Endothelial cell of umbilical vein (primary cell): ENCODE measurements at regions not wholly inside any gene's neighbourhood (a gene's known extent, or its start where the extent isn't known, plus 50 kb on each side); places are given as distances from the start of the nearest gene placed in this dataset.

Source experiments
- BruUV-seq: library from RNA; stranded (reverse); fragments of 400-500 nt; replicated peaks from 2 replicates; lab custom pipeline; 2021; lab: Mats Ljungman, UMichigan
- CTCF ChIA-PET: fragments of 300-600, 350-600 bp; sonication (Branson Sonifier 250); formaldehyde crosslinking; loops from one replicate; lab custom pipeline; 2021; ENCODE audit warnings: antibody characterized with exemption, inconsistent platforms; lab: Charles Lee
- POLR2A ChIA-PET: fragments of 300-600, 350-600 bp; sonication (Branson Sonifier 250); formaldehyde crosslinking; loops from one replicate; lab custom pipeline; 2021; ENCODE audit warnings: antibody characterized with exemption, inconsistent platforms; lab: Charles Lee
- DNase-seq: peaks from one replicate; pipeline ENCODE4 v3.0.0-alpha.2; 2011; ENCODE audit warnings: low read depth, low spot score
- FAIRE-seq: peaks from 2 replicates; lab custom pipeline; 2011; peaks lifted over from hg19 to GRCh38; lab: Jason Lieb, UNC
- H2AFZ ChIP-seq: 2 replicates; pipeline ENCODE4 v1.6.0; 2012; ENCODE audit warnings: low read depth, low read length, control low read depth, inconsistent platforms
- H3K27ac ChIP-seq: 2 replicates; pipeline ENCODE4 v1.5.1; 2011; ENCODE audit warnings: low read depth, mild to moderate bottlenecking, control low read depth, low read length, moderate library complexity; ENCODE audit not compliant: insufficient read depth
- H3K27me3 ChIP-seq, 2 experiments: 2 replicates each; pipeline versions ENCODE4 v1.6.0 to v1.6.1; 2011; ENCODE audit warnings: low read length in 2 of 2, mixed read lengths in 1 of 2; ENCODE audit not compliant: control insufficient read depth in 2 of 2, insufficient read depth in 2 of 2
- H3K36me3 ChIP-seq, 2 experiments: 2 replicates in 1 of 2; 3 replicates in 1 of 2; pipeline ENCODE4 v1.5.1; 2011; ENCODE audit warnings: low read length in 2 of 2, mild to moderate bottlenecking in 1 of 2, moderate library complexity in 1 of 2; ENCODE audit not compliant: control insufficient read depth in 2 of 2, insufficient read depth in 2 of 2; ENCODE audit errors: extremely low read depth in 1 of 2
- H3K4me1 ChIP-seq: 3 replicates; pipeline ENCODE4 v1.5.1; 2011; ENCODE audit warnings: mild to moderate bottlenecking, low read length; ENCODE audit not compliant: control insufficient read depth, insufficient read depth; ENCODE audit errors: extremely low read depth
- H3K4me2 ChIP-seq: 2 replicates; pipeline ENCODE4 v1.6.1; 2011; ENCODE audit warnings: low read length, control low read depth, mixed read lengths; ENCODE audit not compliant: insufficient read depth
- H3K4me3 ChIP-seq, 3 experiments: fragments of 200-600 bp in 1 of 3; sonication (generic), shearing (Covaris generic) in 1 of 3; replicated peaks in 1 of 3; 2 replicates each; pipeline ENCODE4 v1.5.1; 2011 to 2016; ENCODE audit warnings: control low read depth in 3 of 3, low read length in 3 of 3, mild to moderate bottlenecking in 2 of 3, inconsistent platforms in 1 of 3, low read depth in 1 of 3, moderate library complexity in 1 of 3; ENCODE audit not compliant: insufficient read depth in 1 of 3
- H3K79me2 ChIP-seq: 2 replicates; pipeline ENCODE4 v1.6.0; 2012; ENCODE audit warnings: low read length, inconsistent platforms; ENCODE audit not compliant: control insufficient read depth, insufficient read depth
- H3K9ac ChIP-seq: replicated peaks from 2 replicates; pipeline ENCODE3; 2011; ENCODE audit warnings: low read length, control low read depth; ENCODE audit not compliant: insufficient read depth; ENCODE audit errors: extremely low read depth
- H3K9me1 ChIP-seq: replicated peaks from 3 replicates; pipeline ENCODE4 v1.6.0; 2011; ENCODE audit warnings: mild to moderate bottlenecking, low read length; ENCODE audit not compliant: control insufficient read depth, insufficient read depth; ENCODE audit errors: extremely low read depth
- H3K9me3 ChIP-seq: replicated peaks from 2 replicates; pipeline ENCODE4 v1.5.1; 2012; ENCODE audit warnings: low read length, inconsistent platforms; ENCODE audit not compliant: control insufficient read depth, insufficient read depth
- H4K20me1 ChIP-seq: replicated peaks from 2 replicates; pipeline ENCODE3; 2011; ENCODE audit warnings: mild to moderate bottlenecking, low read length; ENCODE audit not compliant: control insufficient read depth, insufficient read depth; ENCODE audit errors: extremely low read depth
- EZH2 ChIP-seq: IDR thresholded peaks from 2 replicates; pipeline ENCODE4 v1.6.1; 2012; ENCODE audit warnings: borderline replicate concordance, low read depth, mild to moderate bottlenecking, moderate library complexity, low read length, inconsistent platforms; ENCODE audit not compliant: severe bottlenecking
- FOS ChIP-seq: IDR thresholded peaks from 2 replicates; pipeline ENCODE4 v1.6.1; 2011; ENCODE audit warnings: mild to moderate bottlenecking, low read length, moderate library complexity, borderline replicate concordance; ENCODE audit not compliant: insufficient read depth
- GATA2 ChIP-seq: IDR thresholded peaks from 2 replicates; pipeline ENCODE4 v1.7.0; 2011; ENCODE audit warnings: low read depth, mild to moderate bottlenecking, moderate library complexity, mixed read lengths, low read length; ENCODE audit not compliant: insufficient read length, insufficient read depth
- JUN ChIP-seq: IDR thresholded peaks from 2 replicates; pipeline ENCODE4 v1.6.1; 2011; ENCODE audit warnings: borderline replicate concordance, low read depth; ENCODE audit not compliant: insufficient read length, insufficient read depth
- MAX ChIP-seq: IDR thresholded peaks from 2 replicates; pipeline ENCODE4 v1.6.1; 2011; ENCODE audit not compliant: insufficient read depth, insufficient read length
- MYC ChIP-seq: IDR thresholded peaks from one replicate; pipeline ENCODE4 v1.6.1; 2011; ENCODE audit warnings: mild to moderate bottlenecking, low read depth, low read length
- POLR2A ChIP-seq: IDR thresholded peaks from 2 replicates; pipeline ENCODE4 v1.6.1; 2012; ENCODE audit warnings: low read depth, mild to moderate bottlenecking, control low read depth, low read length
- POLR2AphosphoS5 ChIP-seq: IDR thresholded peaks from 2 replicates; pipeline ENCODE4 v1.6.1; 2012; ENCODE audit warnings: low read depth, mild to moderate bottlenecking, control low read depth, low read length, moderate library complexity; ENCODE audit not compliant: insufficient read depth
- dilution Hi-C: fragments of 300-500 bp; cut with MboI; formaldehyde crosslinking; loops from one replicate; pipeline ENCODE4 v1.15.0; 2019; ENCODE audit warnings: low sequenced_read_pairs; ENCODE audit not compliant: extremely low pct_ligation_motif_present
- intact Hi-C: fragments of 100-400 bp; cut with micrococcal nuclease; formaldehyde crosslinking; loops from one replicate; pipeline ENCODE4 v1.10.0; 2022
- TF ChIP-seq, protein P1 (sequence below), 2 donors: IDR thresholded peaks; 1 replicate in 1 of 2; 2 replicates in 1 of 2; pipeline ENCODE4 v1.5.1; 2011; ENCODE audit warnings: low read length in 2 of 2, mild to moderate bottlenecking in 2 of 2, moderate library complexity in 2 of 2, control low read depth in 1 of 2, inconsistent platforms in 1 of 2, low read depth in 1 of 2; ENCODE audit not compliant: insufficient read depth in 1 of 2; ENCODE audit errors: extremely low read depth in 1 of 2

DNA sequence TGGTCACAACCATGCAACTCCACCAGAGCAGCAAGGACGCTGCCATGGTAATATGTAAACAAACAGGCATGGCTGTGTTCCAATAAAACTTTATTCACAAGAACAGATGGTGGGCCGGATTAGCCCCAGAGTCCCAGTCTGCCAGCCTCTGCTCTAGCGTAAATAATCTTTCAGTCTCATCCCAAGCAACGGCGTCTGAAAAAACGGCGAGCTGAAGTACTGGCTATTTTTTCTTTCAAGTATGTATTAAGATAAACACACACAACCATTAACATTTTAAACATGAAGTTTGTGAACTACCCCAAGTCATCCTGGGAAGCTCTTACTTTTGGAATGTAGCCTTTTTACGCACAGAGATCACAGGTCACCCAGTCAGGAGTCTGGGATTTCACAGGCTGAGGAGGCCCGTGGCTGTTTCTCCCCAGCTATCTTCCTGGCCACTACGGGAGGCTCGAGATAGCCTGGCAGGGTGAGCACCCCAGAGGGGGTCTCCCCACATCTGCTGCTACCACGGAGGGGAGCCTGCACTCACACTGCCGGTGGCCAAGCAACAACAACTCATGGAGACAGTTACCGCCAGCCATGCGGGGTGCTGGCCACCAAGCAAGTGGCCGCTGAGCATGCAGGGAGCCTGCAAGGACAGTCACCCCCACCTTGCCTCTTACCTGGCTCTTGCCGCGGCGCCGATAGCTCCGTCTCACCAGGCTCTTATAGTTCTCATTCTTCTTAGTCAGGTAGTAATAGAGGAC is 124.6 kb downstream of the RFLNA start:
- Histone ChIP-seq H3K4me1 (peaks cover 23% of the 10 kb centered on the region), H3K9ac (no peak overlapping the region), H3K27ac (no peak overlapping the region), H4K20me1 (no peaks in the 10 kb centered on the region), H3K4me2 (no peak overlapping the region), H2AFZ (no peak overlapping the region), H3K79me2 (no peaks in the 10 kb centered on the region), H3K9me3 (no peaks in the 10 kb centered on the region), H3K36me3 (peaks cover 2 to 15% of the 10 kb centered on the region in 2 experiments), H3K27me3 (no peaks in the 10 kb centered on the region), H3K9me1 (no peaks in the 10 kb centered on the region), H3K4me3 (no peak overlapping the region)
- ChIA-PET CTCF (no interaction called here), POLR2A (no interaction called here)
- FAIRE-seq (no peak), DNase-seq (no peak)
- no TSS peak for BruUV-seq
- dilution Hi-C loops = no loop called here
- intact Hi-C loops = no loop called here
- no peak for TF ChIP-seq EZH2
- TF ChIP-seq GATA2 = no peak
- no peak for TF ChIP-seq MYC
- no peak for TF ChIP-seq POLR2A
- TF ChIP-seq, protein P1, sequence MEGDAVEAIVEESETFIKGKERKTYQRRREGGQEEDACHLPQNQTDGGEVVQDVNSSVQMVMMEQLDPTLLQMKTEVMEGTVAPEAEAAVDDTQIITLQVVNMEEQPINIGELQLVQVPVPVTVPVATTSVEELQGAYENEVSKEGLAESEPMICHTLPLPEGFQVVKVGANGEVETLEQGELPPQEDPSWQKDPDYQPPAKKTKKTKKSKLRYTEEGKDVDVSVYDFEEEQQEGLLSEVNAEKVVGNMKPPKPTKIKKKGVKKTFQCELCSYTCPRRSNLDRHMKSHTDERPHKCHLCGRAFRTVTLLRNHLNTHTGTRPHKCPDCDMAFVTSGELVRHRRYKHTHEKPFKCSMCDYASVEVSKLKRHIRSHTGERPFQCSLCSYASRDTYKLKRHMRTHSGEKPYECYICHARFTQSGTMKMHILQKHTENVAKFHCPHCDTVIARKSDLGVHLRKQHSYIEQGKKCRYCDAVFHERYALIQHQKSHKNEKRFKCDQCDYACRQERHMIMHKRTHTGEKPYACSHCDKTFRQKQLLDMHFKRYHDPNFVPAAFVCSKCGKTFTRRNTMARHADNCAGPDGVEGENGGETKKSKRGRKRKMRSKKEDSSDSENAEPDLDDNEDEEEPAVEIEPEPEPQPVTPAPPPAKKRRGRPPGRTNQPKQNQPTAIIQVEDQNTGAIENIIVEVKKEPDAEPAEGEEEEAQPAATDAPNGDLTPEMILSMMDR (IDR thresholded peaks at IDR 0.05; ENCODE audit: extremely low read depth in 1 of 2, insufficient read depth in 1 of 2, low read depth in 1 of 2, low read length in 2 of 2) = no peak
- no peak for TF ChIP-seq JUN
- TF ChIP-seq FOS = no peak
- TF ChIP-seq POLR2AphosphoS5 = no peak
- TF ChIP-seq MAX = no peak
